Stimulated activated CD4-positive, alpha-beta T cell treated with anti-CD3 and anti-CD28 coated beads, TNF-alpha, amount 100 ng/mL, for 48 hours (primary cell): ENCODE measurements at regions not wholly inside any gene's neighbourhood (a gene's known extent, or its start where the extent isn't known, plus 50 kb on each side); places are given as distances from the start of the nearest gene placed in this dataset.

ENCODE experiments used
- DNase-seq, 3 donors: peaks; one replicate each; pipeline ENCODE4 v3.0.0-alpha.2; 2020; ENCODE audit warnings: low read depth in 3 of 3

- DNase-seq = no peak
Measured at GRCh38 chr12:114986178-114986714, 302.3 kb upstream of the TBX3 start.

- DNase-seq = no peak
Measured at GRCh38 chr12:114984634-114985061, 300.7 kb upstream of the TBX3 start.

- DNase-seq = no peak
Measured at GRCh38 chr12:114982760-114983159, 298.8 kb upstream of the TBX3 start.

DNA sequence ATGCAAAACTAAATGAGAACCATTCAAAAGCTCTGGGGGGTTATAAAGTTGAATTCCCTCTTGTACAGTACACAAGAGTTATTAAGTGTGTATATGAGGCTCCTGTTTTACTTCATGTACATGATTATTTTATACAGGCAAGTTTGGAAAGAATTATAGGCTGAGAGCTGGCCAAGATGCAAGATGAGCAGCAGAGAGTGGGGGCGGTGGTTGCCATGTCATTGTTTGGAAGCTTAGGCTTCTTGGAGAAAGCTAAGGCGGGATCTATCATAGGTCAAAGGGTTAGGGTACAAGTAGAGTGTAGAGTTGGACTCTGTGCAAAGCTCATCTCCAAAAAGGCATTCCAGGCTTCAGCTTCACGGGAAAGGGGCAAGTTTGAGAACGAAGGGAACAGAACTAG is 297.1 kb upstream of the TBX3 start:
- DNase-seq = no peak

GRCh38 chr12:114976959-114977358 is 293.0 kb upstream of the TBX3 start:
- no peak for DNase-seq

DNA sequence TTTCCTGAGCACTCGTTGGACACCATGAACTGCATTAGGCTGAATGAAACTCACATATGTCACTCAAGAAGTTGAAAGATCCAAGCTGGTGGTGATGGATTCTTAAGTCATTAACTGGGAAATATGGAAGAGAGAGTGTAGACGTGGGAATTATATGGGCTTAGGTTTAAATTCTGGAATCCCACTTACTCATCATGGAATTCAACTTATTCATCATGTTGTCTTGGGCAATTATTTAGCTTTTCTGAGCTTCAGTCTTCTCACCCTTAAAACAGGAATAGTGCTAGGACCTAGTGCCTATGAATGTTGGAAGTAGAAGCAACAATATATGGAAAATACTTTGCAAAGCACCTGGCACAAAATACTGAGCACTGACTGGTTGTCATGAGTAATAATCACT is 292.4 kb upstream of the TBX3 start:
- no peak for DNase-seq

GRCh38 chr12:114975640-114976310 is 291.8 kb upstream of the TBX3 start:
- no peak for DNase-seq

GRCh38 chr12:114974826-114975639 is 291.1 kb upstream of the TBX3 start:
- DNase-seq = no peak

GRCh38 chr12:114974333-114974732 is 290.4 kb upstream of the TBX3 start:
- no peak for DNase-seq

DNA sequence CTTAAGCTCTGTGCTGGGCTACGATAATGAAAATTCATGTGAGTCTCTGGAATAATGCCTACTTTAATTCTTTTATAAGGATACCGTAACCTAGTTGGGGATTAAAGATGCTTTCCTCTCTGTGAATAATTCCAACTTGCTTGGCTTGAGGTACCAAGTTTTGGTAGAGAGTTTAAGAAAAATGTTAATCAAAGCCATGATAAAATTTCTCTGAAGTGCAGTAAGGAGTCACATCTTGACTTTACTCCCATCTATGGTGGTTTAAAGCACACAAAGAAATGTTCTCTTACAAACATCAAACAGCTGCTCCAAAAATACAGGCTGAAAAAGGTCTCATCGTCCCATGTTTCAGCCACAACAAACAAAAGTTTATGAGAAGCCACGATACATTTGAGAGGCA is 284.8 kb upstream of the TBX3 start:
- DNase-seq = no peak

DNA sequence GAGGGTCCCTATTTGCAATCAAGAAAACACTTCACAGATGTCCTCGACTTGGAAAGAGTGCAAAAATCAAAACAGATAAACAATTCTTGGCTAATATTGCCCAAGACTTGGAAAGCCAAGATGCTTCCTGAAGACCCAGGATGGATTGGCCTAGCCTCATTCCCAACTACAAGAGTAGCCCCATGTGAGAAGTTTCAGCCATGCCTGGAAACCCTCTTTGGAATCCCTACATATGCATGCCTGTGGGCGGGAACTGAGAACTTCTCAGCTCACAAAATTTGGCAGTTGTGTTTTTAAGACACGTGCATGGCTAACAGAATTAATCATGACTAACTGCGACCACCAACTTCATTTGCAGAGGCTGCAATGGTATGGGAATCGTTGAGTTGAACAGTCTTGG is 283.2 kb upstream of the TBX3 start:
- DNase-seq = no peak

DNA sequence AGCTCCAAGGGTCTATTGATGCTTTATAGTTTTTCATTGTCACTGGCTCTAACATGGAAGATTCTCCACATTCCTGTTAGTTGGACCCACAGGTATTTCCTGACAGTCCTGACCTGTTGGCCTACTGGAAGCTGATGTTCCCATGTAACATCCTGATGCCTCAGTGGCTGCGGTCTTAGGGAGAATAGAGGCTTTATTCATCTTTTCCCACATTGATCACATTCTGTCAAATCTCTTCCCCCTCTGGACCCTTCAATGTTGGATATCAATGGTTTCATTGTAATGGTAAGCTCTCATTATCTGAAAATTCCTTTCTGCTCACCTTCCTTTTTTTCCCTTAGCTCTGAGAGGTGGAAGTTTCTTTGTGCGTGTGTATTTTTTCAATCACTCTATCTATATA is 280.9 kb upstream of the TBX3 start:
- no peak for DNase-seq

DNA sequence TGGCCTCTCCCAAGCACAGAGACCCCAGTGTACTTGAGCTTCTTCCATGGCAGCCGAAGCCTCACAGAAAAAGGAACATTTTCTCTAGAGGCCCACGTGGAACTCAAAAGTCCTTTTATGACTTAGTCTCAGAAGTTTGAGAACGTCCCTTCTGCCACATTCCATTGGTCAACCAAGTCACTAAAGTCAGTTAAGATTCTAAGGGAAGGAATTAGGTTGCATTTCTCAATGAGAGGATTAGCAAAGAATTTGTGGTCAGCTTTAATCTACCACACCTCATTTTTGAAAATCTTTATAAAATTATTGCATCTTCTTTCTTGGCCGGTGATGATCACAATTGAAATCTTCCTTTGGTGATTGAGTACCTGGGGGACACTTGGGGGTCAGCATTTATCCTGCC is 279.9 kb upstream of the TBX3 start:
- no peak for DNase-seq

- DNase-seq = no peak
Measured at GRCh38 chr12:114961491-114961890, 277.5 kb upstream of the TBX3 start.

GRCh38 chr12:114958538-114958937 is 274.6 kb upstream of the TBX3 start:
- no peak for DNase-seq

DNA sequence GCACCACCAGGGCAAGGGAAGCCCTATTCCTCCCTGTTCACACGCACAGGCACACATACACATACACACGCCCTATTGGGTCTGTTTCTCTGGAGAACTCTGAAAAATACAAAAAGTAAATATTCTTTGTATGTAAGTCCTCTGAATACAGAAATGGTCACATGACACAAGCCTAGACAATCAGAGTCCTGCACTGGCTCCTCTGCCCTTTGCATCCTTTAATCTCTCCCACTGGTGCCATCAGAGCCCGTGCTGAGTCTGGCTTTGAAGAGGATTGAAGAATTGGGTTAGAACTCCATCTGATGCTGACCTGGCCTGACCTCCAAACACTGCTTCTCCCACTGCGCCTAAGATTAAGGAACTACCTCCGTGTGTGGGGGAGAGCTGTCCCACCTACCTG is 273.2 kb upstream of the TBX3 start:
- no peak for DNase-seq

GRCh38 chr12:114955414-114956014 is 271.5 kb upstream of the TBX3 start:
- no peak for DNase-seq

- DNase-seq = no peak
Measured at GRCh38 chr12:114954511-114955055, 270.6 kb upstream of the TBX3 start.

DNA sequence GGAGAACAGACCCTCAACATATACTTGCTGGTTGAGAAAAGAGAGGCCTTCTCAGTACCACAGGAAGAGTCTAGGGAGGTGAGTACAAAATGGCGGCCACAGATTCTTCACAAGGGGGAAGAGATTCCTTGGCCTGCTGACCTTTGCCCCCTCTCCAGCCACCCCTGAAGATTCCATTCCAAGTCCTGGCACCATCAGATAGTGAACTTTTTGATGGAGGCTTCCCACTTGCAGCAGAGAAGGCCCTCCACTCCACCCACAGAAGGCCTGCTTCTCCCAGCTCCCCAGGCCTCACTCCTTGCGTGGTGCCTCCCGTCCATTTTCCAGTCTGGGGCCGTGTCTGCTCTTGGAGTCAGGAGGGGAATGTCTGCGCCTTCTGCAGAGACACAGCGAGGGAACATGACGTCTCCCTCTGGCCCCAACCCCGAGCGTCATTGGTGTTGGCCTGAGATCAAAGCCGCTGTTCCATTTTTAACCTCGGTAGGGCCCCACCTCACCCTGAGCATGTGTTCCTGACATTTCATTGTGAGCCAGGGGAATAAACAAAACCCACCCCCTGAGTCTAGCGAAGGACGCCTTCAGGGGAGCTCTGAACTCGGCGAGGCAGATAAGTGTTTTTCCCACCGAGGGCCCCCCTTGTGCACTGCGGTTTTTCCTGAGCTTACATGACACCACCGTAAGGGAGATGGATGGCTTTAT is 268.7 kb upstream of the TBX3 start:
- DNase-seq = no peak

DNA sequence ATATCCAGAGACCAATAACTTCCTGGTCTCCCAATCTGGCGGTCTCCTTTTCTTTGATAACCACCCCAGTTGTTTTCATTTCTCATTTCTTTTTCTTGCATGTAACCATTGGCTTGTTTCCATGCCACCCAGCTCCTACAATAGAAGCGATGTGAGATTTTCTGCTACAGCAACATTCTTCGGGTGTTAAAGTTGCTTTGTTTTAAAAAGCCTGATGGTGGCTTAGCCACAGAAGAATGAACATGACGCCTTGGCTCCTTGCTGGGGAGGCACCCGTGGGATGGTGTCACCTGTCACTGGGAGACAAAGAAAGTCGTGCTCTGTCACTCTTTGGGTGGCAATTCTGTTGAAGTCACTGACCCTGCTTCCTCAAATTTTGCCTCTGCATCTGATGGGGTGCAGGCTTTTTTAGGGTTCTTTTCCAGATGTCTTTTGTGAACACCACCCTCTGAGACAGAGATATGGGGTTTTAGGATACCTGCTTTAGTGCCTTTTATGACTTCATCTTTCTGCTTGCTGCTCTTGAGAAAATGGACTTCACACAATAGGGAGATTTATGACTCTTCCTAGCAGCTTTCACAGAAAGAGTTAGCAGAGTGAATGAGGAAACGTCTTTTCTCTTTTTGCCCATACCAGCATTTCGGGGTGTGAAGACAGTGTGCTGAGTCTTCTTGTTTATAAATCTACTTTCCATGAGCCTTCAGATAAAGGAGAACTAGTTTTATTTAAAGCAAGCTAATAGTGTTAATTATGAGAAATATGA is 265.3 kb upstream of the TBX3 start:
- DNase-seq = no peak

DNA sequence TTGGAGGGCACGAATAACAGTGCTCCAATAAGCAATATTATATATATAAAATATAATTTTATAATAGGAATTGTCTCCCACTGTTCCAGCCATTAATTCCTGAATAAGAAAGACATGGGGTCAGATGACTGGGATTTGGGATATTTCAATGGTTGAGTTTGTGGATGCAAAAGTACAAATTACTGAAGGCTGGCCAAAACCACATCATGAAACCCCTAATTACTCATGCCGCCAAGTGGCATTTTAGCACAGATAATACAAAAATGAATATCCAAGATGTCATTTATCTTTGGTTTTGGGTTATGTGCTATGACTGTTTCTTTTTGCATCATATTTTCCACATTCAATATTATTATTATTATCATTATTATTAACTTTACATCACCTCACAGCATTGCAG is 261.4 kb upstream of the TBX3 start:
- DNase-seq = no peak
